SK-N-MC (cell line): ENCODE measurements at regions not wholly inside any gene's neighbourhood (a gene's known extent, or its start where the extent isn't known, plus 50 kb on each side); places are given as distances from the start of the nearest gene placed in this dataset.

Experiments used
- EZH2 ChIP-seq: fragments of 200-600 bp; sonication (generic); IDR thresholded peaks from one replicate; pipeline ENCODE4 v1.6.1; 2017; ENCODE audit warnings: antibody characterized with exemption
- FOXP2 ChIP-seq: optimal IDR thresholded peaks from 2 replicates; pipeline ENCODE3; 2011; ENCODE audit warnings: mild to moderate bottlenecking, moderate library complexity; ENCODE audit not compliant: insufficient read depth; ENCODE audit errors: extremely low read length, control extremely low read depth
- POLR2AphosphoS5 ChIP-seq: IDR thresholded peaks from 2 replicates; pipeline ENCODE4 v1.6.1; 2012; ENCODE audit warnings: mild to moderate bottlenecking, low read depth, low read length, borderline replicate concordance

DNA sequence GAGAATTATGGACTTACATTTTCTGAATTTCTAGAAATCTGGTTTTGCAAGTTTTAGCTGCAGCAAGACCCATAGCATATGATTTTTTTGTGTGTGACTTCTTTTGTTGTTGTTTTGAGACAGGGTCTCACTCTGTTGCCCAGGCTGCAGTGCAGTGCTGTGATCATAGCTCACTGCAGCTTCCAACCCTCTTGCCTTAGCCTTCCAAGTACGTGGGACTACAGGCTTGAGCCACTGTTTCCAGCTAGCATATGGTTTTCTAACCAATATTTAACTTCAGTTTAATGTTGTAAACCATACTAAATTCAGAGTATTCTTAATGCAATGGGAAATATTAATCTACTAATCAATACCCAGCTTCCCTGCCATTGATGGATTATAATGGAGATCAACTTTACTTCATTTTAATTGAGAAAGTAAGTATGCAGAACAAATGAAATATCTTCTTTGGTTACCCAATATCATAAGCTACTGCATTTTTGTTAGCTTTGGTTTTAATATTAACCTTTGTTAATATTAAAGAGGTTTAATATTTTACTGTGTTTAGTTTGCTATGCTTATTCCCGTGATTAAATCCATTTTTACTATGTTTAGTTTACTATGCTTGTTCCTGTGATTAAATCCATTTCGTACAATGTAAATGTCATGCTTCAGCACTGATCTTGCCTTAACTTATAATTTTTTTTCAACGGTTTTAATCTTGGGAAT is 273.4 kb upstream of the TMEFF2 start:
- no peak for TF ChIP-seq EZH2
- no peak for TF ChIP-seq POLR2AphosphoS5
- TF ChIP-seq FOXP2, result no peak
